NCI-H146 treated with DMSO at 0.1 percent for 48 hours (cell line): ENCODE measurements at regions not wholly inside any gene's neighbourhood (a gene's known extent, or its start where the extent isn't known, plus 50 kb on each side); places are given as distances from the start of the nearest gene placed in this dataset.

Source experiments
- DNase-seq: peaks from one replicate; lab custom pipeline; 2025; ENCODE audit not compliant: unreplicated experiment; lab: John Stamatoyannopoulos, UW

DNA sequence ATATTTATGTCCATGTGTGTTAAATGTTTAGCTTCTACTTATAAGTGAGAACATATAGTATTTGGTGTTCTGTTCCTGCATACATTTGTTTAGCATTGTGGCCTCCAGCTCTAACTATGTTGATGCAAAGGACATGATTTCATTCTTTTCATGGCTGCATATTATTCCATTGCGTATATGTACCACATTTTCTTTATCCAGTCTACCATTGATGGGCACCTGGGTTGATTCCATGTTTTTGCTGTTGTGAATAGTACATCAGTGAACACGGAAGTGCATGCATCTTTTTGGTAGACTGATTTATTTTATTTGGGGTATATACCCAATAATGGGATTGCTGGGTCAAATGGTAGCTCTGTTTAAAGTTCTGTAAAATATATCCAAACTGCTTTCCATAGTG is 359.0 kb downstream of the SLCO4C1 start:
- DNase-seq: no peak

DNA sequence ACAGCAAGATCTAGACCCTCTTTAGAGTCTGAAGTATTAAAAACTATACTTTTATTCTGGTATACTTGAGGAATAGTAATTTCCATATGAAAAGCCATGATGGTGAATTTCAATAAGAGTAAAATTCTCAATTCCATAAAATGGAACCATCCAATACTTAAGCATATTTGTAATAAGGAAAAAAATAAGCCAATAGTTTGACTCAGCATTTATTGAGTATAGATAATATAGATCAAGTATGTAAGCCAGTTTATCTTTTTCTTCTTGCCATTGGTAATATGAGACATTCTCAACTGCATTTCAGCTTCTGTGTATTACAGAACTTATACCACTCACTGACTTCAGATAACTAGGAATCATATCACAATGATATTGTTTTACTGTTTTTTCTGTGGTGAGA is 361.0 kb downstream of the SLCO4C1 start:
- no peak for DNase-seq

DNA sequence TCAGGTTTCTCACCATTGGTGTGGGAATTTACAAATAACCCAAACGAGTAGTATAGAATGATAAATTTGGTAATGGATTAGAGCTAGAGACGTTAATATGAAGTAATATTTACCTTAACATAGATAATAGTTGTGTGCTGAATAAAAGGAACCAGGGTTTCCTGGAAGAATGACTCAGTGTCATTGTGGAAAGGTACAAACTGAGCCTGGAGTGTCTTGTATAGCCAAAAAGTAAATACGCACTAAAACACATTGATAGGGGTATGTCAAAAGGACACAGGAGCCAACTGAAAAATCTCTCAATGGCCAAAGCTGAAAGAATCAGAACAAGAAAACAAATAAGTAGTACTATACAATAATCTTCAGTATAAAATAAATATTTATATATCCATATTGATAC is 363.5 kb downstream of the SLCO4C1 start:
- DNase-seq: no peak

DNA sequence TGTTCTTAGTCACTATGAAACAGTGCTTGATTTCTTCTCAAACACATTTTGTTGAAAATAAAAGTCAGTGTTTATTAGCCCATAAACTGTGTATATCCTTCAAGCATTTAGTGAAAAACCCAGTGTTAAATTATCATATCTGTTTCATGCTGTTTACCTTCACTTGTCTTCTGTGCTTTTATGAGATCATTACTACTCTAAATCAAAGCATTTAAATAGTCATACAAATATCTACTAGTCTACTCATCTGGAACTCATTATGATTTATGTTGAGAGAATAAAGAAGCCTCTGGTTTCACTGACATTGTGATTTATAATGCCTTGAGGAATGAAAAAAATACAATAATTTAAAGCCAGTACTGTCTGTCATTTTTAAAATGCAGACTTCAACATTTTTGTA is 366.5 kb downstream of the SLCO4C1 start:
- no peak for DNase-seq

DNA sequence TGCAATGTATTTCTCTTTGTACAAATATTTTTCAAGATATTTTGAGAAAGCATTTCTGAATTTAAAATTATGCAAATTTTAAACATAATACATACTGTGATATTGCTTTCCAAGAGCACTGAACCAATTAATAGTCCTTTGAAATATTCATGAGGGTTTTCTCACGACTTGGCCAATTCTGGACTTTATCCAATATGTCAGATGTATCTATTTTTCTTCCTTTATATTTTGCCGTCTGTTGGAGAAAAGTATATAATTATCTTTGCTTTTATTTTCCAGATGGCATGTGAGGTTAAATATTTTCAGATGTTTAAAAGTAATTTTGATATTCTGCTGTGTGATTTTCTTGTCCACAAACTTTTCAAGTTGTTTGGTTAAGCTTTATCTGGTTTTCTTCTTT is 378.9 kb downstream of the SLCO4C1 start:
- DNase-seq: no peak

DNA sequence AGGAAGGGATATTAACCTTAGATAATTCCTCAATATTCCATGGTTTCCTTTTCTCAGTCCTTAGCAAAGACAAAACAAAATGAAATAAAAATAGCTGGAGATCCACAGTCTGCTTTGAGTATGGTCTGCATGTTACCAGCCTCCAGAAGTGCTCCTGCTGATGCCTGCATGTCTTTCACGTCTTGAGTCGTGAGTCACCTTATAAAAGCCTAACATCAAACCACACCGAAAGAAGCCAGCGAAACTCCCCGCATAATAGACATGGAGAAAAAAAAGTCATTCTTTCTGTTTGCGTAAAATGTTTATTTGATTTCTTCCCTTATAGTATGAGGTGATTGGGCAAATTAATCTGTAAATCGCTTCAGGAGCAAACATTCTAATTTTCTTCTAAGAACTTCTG is 380.5 kb downstream of the SLCO4C1 start:
- DNase-seq: no peak

DNA sequence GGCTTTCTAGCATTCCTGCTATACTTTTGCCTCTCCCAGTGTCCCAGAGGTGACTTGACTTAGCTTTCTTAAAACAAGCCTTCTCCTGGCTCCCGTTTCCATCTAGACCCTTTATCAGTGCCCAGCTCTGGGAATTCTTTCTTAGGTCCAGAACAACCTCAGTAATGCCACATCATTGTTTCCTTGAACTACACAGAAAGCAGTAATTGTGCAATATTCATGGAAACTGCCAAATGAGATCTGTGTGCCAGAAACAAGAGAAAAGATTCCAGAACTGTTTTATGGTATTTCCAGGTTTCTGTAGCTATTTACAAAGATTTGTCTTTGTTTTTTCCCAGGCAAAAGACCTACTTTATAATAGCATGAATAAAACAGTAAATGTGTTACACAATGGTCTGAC is 391.3 kb downstream of the SLCO4C1 start:
- DNase-seq: no peak

DNA sequence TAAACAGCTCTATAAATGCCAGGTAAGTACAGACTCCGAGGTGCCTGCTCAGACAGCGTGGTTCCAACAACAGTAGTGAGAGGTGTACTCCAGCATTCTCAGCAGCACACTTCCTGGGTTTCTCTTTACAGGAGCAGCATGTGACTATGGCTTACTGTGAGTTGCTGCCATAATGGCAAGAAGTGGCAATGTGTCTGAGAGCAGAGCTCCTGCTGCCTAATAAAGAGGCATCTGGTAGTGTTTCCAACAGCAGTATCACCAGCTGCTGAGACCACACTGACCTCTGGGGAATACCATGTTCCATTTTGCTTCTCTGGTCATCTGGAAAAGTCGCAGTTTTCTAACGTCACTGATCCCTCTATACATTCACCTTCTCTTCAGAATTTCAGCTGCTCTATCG is 398.2 kb downstream of the SLCO4C1 start:
- peak; percentile 77 for DNase-seq

DNA sequence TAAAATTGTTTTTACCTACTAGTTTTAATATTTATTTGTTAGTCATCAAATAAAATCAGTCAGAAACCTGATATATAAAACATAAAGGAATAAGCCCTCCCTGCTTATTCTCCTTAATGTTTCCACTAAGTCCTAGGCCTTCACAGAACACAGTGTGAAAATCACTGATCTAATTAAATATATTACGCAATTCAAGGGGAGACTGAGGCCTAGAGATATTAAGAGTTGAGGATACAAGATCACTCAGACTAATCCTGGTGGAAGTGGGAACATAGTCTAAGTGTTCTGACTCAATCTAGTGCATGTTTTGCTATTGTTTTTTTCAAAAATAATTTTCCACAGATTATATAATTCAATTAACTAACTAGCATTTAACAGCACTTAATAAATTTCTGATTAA is 401.1 kb downstream of the SLCO4C1 start:
- DNase-seq: no peak

DNA sequence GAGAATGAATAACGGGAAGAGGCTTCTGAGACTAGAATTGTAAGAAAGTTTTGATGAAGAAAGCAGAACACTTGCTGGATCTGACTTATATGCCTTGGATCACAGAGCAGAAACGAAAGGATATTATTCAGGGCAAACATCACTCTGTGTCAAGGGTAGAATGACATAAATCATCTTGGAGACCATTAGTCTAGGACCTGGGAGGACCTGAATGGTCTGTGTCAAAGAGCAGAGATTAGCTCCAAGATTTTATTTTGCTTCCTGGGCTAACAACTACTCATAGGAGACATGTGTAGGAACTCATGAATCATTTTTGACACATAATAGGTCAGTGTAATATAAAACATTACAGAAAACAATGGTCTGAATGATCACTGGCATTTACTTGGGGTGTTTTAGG is 417.9 kb downstream of the SLCO4C1 start:
- no peak for DNase-seq

DNA sequence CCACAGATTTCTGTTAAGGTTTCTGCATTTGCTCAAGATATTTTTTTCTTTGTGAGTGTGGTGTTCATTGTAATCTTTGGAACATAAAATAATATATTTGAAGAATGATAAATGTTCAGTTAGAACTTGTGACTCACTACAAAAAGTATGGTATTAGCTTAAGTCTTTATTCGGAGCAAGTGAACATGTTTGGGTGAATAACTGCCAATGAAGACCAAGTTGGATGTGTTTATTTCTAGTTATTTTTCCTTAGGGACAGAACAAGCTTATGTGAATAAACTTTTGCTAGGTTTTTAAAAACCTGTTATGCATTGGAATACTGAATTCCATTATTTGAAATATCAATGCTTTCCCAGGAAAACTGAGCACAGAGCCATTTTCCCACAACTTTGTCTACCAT is 418.6 kb downstream of the SLCO4C1 start:
- no peak for DNase-seq

DNA sequence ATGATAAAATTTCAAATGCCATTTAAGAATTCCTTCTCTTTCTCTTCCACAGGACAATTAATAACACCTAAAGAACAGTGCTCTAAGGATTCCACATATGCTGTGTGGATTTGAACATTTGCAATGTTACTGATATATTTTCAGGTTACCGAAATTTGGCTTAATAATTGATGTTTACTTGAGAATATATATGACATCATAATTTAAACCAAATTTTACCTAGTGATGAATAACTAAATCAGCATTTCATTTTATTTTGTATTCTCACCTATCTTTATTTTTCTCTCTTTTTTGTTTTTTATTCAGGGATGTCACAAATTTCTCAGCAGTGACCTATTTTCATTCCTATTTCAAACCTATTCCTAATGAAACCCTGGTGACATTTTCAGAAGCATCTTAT is 429.6 kb downstream of the SLCO4C1 start:
- no peak for DNase-seq

DNA sequence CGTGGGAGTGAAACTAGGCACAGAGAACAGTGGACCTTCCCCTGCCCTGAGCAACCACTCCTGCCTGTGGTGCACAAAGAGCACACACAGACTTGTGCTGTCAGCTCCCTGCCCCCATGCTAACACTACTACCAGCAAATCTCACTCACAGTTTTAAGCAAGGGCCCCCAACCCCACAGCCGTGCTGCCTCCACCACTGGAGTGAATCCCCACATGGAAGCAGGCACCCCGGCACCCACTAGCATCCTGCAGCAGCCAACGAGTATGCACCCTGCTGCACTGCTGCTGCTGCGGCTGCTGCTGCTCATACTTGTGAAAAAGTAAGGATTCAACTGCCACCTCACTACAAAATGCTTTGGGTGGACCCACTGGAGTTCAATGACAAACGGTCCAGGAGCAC is 435.5 kb downstream of the SLCO4C1 start:
- no peak for DNase-seq

DNA sequence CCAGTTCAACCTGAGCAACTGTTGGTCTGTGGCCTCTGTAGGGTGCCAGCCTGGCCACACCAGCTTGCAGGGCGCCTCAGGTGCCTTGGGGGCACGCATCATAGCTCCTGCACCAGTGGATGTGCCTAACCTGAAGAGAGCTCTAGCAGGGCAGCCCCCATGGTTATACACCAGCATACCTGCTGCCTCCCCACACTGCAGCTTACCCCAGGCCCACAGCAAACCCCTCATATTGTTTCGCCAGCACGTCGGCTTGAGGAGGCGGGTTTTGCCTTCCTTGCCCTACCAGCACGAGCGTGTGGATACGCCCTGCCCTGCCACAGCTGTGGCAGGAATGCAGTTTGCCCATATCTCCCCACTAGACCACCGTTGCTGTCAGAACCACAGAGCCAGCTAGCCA is 435.9 kb downstream of the SLCO4C1 start:
- no peak for DNase-seq

DNA sequence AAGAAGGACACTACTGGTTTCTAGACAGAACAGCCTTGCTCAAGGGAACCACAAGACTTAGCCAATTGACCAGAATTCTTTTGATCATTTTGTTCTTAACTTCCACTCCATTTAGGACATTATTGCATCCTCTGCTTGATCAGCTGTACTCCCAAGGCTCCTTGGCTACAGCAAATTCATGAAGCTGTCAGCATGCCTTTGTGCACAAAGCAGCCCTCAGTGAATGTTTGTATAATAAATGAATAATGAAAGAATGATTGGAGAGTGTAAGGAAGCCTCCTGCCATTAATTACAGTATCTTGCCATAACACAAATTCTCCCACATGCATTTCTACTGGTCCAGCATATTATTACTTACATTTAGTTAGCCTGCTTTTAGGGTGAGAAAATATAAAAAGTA is 449.6 kb downstream of the SLCO4C1 start:
- no peak for DNase-seq

DNA sequence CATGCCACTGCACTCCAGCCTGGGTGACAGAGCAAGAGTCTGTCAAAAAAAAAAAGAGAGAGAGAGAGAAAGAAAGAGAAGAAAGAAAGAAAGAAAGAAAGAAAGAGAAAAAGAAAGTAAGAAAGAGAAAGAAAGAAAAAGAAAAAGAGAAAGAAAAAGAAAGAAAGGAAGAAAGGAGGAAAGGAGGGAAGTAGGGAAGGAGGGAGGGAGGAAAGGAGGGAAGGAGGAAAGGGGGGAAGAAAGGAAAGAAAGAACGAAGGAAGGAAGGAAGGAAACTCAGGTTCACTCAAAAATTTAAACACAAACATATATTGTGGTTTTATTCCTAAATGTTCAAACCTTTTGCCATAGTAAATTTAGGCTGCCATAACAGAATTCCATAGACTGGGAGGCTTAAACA is 453.0 kb downstream of the SLCO4C1 start:
- DNase-seq: no peak

DNA sequence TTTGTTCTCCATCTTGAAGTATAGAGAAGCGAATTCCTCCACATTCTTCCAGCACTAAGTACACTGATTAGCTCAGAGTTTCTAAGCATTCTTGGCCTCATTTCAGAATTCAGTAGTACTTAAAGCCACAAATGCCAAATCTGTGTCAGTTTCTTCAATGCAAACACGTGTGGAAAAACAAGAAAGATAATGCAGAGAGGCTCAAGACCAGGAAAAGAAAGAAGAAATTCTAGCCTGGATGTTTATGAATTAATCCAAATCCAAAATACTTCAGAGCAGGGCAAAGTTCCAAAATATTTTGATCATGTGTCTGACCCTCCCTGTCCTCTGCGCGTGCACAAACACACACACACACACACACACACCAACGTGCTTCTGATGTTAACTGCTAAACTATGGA is 457.6 kb downstream of the SLCO4C1 start:
- DNase-seq: no peak

DNA sequence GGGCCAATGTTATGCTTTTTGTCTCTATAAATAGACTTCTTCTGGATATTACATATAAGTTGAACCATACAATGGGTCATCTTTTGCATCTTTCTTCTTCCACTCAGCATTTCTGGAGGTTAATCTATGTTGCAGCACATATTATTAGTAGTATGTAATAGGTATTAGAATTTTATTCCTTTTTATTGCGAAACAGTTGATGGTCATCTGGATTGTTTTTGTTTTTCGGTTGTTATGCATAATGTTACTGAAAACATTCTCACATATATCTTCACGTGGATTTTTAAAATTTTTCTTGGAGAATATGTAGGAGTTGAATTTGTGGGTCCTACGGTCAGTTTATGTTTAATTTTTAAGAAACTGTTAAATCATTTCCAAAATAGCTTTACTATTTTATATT is 466.8 kb downstream of the SLCO4C1 start:
- DNase-seq: no peak

DNA sequence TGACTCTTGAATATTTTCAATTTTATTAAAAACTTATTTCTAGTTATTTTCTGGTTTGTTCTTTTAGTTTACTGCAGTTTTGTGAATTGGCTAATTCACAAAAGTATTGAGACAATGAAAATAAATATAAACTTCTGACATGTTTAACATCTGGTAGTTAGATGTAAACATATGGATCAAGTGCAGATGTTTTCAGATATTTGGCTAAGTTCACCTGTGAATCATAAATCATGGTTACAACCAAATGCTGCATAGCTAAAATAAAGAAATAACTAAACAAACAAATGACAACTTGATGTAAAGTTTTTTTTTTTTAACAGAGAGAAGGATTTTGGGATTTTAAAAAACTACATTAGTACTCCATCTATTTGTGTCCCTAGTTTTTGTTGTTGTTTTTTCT is 484.6 kb downstream of the SLCO4C1 start:
- no peak for DNase-seq

DNA sequence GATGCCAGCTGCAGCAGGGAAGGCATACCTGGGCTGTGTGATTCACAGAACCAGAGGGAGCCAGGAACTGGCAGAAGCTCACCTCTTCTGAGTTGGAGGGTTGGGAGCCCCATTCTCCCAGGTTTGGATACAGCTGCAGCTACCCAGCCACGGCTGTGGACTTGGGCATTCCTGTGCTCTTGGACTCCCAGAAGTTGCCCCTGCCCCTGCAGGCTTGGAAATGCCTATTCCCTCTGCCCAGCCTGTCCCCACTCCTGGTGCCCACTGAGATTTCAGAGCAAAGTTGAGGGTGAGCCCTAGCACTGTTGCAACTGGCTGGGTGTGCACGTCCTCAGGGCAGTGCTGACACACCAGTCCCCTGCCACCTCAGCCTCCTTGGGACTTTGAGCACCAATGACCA is 489.7 kb downstream of the SLCO4C1 start:
- DNase-seq: no peak

DNA sequence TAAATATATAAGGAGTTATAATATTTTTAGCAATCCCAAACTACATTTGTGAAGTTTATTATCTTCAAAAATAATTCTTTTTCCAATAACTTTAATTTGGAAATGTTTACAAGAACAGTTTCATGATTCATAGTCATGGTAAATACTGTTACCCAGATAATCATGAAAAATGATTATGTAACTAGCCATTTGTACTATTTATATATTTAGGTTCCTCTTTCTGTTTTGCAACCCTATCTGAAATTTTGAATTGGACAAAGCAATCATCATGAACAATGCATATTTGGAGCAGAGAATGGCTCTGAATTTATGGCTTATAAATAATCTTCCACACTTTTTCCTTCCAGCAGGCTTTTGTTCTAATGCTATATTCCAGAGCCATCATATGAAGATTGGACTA is 499.7 kb downstream of the SLCO4C1 start:
- no peak for DNase-seq

DNA sequence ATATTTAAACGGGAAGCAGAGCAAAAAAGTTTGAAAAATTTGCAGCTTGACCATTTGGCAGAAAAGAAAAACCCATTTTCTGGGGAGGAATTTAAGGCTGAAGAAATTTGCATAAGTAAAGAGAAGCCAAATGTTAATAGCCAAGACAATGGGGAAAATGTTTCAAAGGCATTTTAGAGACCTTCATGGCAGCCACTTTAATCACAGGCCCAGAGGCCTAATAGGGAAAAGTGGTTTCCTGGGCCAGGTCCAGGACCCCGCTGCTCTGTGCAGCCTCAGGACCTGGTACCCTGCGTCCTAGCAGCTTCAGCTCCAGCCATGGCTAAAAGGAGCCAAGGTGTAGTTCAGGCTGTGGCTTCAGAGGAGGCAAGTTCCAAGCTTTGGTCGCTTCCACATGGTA is 507.3 kb downstream of the SLCO4C1 start:
- no peak for DNase-seq

DNA sequence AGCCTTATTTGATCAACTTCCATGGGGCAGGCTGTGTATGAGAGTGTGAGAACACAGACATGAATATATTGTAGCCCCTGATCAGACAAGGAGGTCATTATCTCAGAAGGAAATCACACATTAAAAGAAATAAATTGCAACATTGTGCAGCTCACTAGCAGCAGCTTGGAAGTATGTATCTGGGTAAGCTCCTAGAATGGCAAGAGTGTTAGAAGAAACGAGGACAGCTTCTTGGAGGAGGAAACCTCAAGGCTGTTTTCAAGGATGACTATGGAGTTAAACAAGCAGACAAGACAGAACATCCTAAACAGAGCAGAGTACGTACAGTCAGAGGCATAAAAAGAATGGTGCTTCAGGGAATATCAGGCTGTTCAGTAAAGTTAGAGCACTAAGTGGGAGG is 511.0 kb downstream of the SLCO4C1 start:
- DNase-seq: no peak
